GM12864 (cell line): ENCODE measurements at regions not wholly inside any gene's neighbourhood (a gene's known extent, or its start where the extent isn't known, plus 50 kb on each side); places are given as distances from the start of the nearest gene placed in this dataset.
"Not testable (repeated sequence)": the region's sequence is repeated elsewhere in the genome, so short reads cannot be mapped to it uniquely, and the experiment has no call there.

Experiments
- DNase-seq: peaks from one replicate; pipeline ENCODE4 v3.0.0-alpha.2; 2011; ENCODE audit warnings: low read depth
- H3K4me3 ChIP-seq: 2 replicates; pipeline ENCODE4 v1.5.1; 2011; ENCODE audit warnings: mild to moderate bottlenecking, low read depth, low read length, control low read depth
- CTCF ChIP-seq: IDR thresholded peaks from 2 replicates; pipeline ENCODE4 v1.5.1; 2011; ENCODE audit warnings: low read depth, mild to moderate bottlenecking, moderate library complexity, low read length, control low read depth, inconsistent platforms; ENCODE audit errors: missing control alignments

- not testable (repeated sequence) for H3K4me3 ChIP-seq, DNase-seq
Measured at GRCh38 chr4:27075603-27076002, 215.0 kb downstream of the STIM2 start.

GRCh38 chr4:27078934-27079455, 218.4 kb downstream of the STIM2 start:
- H3K4me3 ChIP-seq: no peak overlapping the region
- DNase-seq: no peak
- no peak for TF ChIP-seq CTCF

GRCh38 chr4:27081675-27082586, 221.3 kb downstream of the STIM2 start:
- no peak for TF ChIP-seq CTCF
- DNase-seq: no peak
- no peak overlapping the region for H3K4me3 ChIP-seq

GRCh38 chr4:27082776-27083175, 222.1 kb downstream of the STIM2 start:
- TF ChIP-seq CTCF: no peak
- no peak overlapping the region for H3K4me3 ChIP-seq
- DNase-seq: no peak

- no peak for TF ChIP-seq CTCF
- no peak for DNase-seq
- no peak overlapping the region for H3K4me3 ChIP-seq
Measured at GRCh38 chr4:27084685-27085361, 224.2 kb downstream of the STIM2 start.

- no peak for DNase-seq
- TF ChIP-seq CTCF: no peak
- H3K4me3 ChIP-seq: no peak overlapping the region
Measured at GRCh38 chr4:27085396-27085795, 224.8 kb downstream of the STIM2 start.

- no peak for DNase-seq
- no peak for TF ChIP-seq CTCF
- no peak overlapping the region for H3K4me3 ChIP-seq
Measured at GRCh38 chr4:27087306-27088045, 226.8 kb downstream of the STIM2 start.
